ENCODE measurements at regions not wholly inside any gene's neighbourhood (a gene's known extent, or its start where the extent isn't known, plus 50 kb on each side); places are given as distances from the start of the nearest gene placed in this dataset.

- DNase-seq (ENCODE audit: low spot score), result no peak
These were observed 1399.1 kb upstream of the PIK3C3 start for GRCh38 chr18:40555914-40556313.

DNA sequence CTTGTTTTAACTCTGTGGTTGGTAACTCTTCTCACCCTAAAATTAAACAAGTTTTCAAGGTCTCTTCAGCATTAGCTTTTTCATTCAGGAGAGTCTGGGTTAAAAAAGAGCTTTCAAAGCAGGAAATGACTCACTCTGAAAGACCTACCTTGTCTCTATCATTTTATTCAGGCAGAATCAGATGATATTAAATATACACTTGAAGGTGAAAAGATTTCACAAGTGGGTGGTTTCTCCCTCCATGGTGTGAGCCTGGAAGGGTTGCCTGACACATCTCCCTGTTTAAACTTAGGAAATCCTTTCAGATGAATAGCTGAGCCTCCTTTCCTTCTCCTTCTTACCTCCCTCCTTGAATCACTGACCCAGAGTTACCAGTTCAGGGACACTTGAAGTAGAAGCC, 1402.0 kb upstream of the PIK3C3 start:
- no peak for DNase-seq (ENCODE audit: low spot score)

- no peak for DNase-seq (ENCODE audit: low spot score)
These were observed 1408.2 kb upstream of the PIK3C3 start for GRCh38 chr18:40546875-40547274.

GRCh38 chr18:40534723-40535122, 1420.3 kb upstream of the PIK3C3 start:
- DNase-seq (ENCODE audit: low spot score), result no peak

DNA sequence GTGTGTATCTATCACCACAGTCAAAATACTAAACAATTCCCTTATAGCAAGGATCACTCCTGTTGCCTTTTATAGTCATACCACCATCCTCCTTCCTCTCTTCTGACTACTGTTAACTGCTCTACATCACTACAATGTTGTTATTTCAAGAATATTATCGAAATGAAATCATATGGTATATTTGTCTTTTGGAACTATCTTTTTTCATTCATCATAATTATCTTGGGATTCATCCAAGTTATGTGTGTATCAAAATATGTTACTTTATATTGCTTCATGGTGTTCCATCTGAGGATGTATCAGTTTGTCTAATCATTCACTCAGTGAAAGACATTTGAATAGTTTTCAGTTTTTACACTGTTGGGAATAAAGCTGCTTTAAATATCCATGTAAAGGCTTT, 1423.0 kb upstream of the PIK3C3 start:
- DNase-seq (ENCODE audit: low spot score), result no peak

DNA sequence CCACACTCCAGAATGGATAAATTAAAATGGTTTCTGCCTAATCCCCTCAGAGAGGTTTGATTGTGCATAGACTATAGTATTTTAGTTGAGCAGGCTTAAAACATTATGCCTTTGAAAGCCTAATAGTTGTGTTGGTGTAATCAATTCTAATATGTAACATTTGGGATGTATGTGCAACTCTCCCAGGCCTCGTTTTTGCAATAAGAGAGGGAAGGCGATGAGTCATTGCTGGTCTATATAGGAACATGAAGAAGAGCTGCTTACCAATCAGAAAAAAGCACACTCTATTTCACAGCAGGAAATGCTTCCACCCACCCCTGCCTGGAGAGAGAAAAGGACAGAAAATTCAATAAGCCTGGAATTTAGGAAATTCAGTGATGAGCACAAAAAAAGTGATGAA, 1424.0 kb upstream of the PIK3C3 start:
- DNase-seq (ENCODE audit: low spot score), result no peak

DNA sequence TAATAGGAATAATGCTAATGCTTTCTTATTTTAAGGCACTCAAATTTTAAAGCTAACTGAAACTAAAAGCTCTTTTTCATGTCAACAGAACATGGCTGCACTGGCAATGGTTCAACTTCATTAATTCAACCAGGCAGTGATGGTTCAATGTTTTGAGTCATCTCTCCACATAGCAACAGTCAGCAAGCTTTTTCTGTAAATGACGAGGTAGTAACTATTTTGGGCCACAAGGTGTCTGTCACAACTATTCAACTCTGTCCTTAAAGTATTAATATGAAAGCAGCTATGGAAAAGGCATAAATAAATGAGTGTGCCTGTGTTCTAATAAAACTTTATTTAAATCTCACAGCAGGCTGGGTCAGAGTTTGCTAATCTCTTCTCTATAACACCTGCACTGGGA, 1425.6 kb upstream of the PIK3C3 start:
- no peak for DNase-seq (ENCODE audit: low spot score)

- DNase-seq (ENCODE audit: low spot score), result no peak
These were observed 1430.2 kb upstream of the PIK3C3 start for GRCh38 chr18:40524881-40525280.

GRCh38 chr18:40523287-40523686, 1431.7 kb upstream of the PIK3C3 start:
- no peak for DNase-seq (ENCODE audit: low spot score)

GRCh38 chr18:40501026-40501425, 1454.0 kb upstream of the PIK3C3 start:
- DNase-seq (ENCODE audit: low spot score), result no peak

DNA sequence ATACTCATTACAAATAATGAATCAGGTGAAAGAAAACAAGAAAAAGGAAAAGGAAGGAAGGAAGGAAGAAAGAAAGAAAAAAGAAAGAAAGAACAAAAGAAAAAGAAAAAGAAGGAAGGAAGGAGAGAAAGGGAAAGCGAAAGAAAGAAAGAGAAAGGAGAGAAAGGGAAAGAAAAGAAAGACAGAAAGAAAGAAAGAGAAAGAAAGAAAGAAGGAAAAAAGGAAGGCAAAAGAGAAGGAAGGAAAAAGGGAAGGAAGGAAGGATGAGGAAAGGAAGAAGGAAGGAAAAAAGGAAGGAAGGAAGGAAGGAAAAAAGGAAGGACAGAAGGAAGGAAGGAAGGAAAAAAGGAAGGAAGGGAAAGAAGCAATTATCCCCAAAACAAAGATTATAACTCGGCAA, 1460.4 kb upstream of the PIK3C3 start:
- no peak for DNase-seq (ENCODE audit: low spot score)

- DNase-seq (ENCODE audit: low spot score), result no peak
These were observed 1461.7 kb upstream of the PIK3C3 start for GRCh38 chr18:40493316-40493715.

GRCh38 chr18:40489301-40489700, 1465.7 kb upstream of the PIK3C3 start:
- DNase-seq (ENCODE audit: low spot score), result no peak

DNA sequence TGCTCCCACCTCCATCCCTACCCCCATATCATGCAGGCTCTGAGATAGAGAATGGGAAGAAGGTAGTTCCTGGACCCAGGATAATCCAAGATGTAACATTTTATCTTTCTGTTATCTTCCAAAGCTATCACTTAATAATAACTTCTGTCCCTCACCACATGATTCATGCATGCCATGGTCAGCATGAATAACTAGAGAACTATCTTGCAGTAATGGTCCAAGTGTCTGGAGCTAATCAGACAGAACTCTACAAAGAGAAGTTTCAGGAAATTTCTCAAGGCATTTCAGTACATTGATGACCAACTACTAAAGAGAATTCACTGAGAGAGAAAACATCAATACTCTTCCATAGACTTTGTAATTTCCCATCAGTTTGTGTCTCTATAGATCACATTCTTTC, 1469.7 kb upstream of the PIK3C3 start:
- DNase-seq (ENCODE audit: low spot score), result no peak

GRCh38 chr18:40473221-40474029, 1481.6 kb upstream of the PIK3C3 start:
- no peak for DNase-seq (ENCODE audit: low spot score)

GRCh38 chr18:40470723-40471122, 1484.3 kb upstream of the PIK3C3 start:
- DNase-seq (ENCODE audit: low spot score), result no peak

- no peak for DNase-seq (ENCODE audit: low spot score)
These were observed 1485.2 kb upstream of the PIK3C3 start for GRCh38 chr18:40469851-40470250.

GRCh38 chr18:40469316-40469715, 1485.7 kb upstream of the PIK3C3 start:
- no peak for DNase-seq (ENCODE audit: low spot score)

DNA sequence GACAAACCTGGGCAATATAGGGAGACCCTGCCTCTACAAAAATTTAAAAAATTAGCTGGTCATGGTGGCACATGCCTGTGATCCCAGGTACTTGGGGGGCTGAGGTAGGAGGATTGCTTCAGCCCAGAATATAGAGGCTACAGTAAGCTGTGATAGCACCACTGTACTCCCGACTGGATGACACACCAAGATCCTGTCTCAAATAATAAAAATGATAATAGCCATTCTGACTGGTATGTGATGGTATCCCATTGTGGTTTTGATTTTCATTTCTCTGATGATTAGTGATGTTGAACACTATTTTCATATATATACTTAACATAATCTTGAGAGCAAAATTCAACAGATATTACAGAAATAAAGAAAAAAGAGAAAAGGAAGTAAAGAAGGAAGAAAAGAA, 1491.0 kb upstream of the PIK3C3 start:
- no peak for DNase-seq (ENCODE audit: low spot score)

DNA sequence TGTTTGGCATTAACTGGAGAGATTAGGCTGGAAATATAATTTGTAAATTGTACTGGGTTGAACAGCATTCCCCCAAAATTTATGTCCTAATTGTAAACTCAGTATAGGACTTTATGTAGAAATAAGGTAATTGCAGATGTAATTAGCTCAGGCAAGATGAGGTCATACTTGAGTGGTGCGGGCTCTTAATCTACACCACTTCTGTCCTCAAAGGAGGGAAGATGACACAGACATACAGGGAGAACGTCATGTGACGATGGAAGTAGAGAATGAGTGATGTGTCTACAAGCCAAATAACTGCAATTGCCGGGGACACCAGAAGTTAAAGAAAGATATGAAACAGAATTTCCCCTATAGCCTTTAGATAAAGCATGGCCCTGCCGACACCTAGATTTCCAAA, 1501.1 kb upstream of the PIK3C3 start:
- DNase-seq (ENCODE audit: low spot score), result no peak

DNA sequence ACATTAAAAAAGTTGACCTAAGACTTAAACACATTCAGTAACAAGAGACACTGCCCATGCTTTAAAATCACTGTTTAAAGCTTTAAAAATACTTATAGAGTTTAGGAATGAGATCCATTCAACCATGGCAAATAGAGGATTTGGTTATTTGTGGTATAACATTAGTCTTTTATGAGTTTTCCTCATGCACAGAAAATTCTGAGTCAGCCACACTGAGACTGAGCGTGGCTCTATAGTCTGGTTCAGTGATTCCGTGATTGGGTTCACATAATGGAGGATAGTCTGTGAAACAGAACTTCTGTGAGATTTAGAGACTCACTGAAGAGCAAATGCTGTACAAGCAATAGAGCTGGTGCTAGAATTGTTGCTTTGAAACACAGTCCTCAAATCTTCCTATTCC, 1502.4 kb upstream of the PIK3C3 start:
- no peak for DNase-seq (ENCODE audit: low spot score)

DNA sequence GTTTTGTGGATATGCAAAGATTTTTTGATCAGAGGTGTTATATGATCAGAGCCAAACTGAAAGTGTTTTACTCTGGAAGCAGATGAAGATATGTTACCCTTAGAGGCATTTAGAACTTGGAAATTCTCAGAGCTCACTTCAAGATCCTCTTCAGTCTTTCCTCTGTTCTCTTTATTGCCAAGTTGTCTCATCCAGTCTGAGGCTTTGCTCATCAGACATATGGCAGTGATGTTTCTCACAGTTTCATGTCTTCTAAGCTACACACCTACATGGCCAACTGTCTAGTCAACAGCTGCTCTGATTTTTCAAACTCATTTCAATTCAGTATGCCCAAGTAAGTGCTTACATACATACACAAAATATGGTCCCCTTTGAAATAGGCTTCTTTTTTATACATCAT, 1504.3 kb upstream of the PIK3C3 start:
- no peak for DNase-seq (ENCODE audit: low spot score)

- DNase-seq (ENCODE audit: low spot score), result no peak
These were observed 1507.2 kb upstream of the PIK3C3 start for GRCh38 chr18:40447820-40448219.

- no peak for DNase-seq (ENCODE audit: low spot score)
These were observed 1514.9 kb upstream of the PIK3C3 start for GRCh38 chr18:40440088-40440487.
